KBM-7 (cell line): ENCODE measurements at regions not wholly inside any gene's neighbourhood (a gene's known extent, or its start where the extent isn't known, plus 50 kb on each side); places are given as distances from the start of the nearest gene placed in this dataset.

ENCODE experiments used
- DNase-seq: peaks from one replicate; pipeline ENCODE4 v3.0.0-alpha.2; 2015
- in situ Hi-C: fragments of 300-500 bp; cut with MboI; formaldehyde crosslinking; loops from 2 replicates; pipeline ENCODE4 v1.14.3; 2020; ENCODE audit warnings: low sequenced_read_pairs, low pct_unique_long_range_greater_than_20kb, mixed read lengths

- DNase-seq: no peak
- in situ Hi-C loops: no loop called here
Observed at GRCh38 chr4:82046796-82047195, 327.0 kb downstream of the HNRNPD start.

GRCh38 chr4:82045267-82045666 is 328.5 kb downstream of the HNRNPD start:
- in situ Hi-C loops: no loop called here
- DNase-seq: no peak

- DNase-seq: peak; percentile 18
- in situ Hi-C loops: no loop called here
Observed at GRCh38 chr4:82044141-82044993, 329.4 kb downstream of the HNRNPD start.

- in situ Hi-C loops: no loop called here
- DNase-seq: no peak
Observed at GRCh38 chr4:82043809-82044137, 330.0 kb downstream of the HNRNPD start.

GRCh38 chr4:82043081-82043808 is 330.5 kb downstream of the HNRNPD start:
- DNase-seq: no peak
- in situ Hi-C loops: no loop called here

- no peak for DNase-seq
- in situ Hi-C loops: no loop called here
Observed at GRCh38 chr4:82042042-82042441, 331.7 kb downstream of the HNRNPD start.

GRCh38 chr4:82038936-82039335 is 334.9 kb downstream of the HNRNPD start:
- in situ Hi-C loops: no loop called here
- DNase-seq: no peak

- in situ Hi-C loops: no loop called here
- DNase-seq: no peak
Observed at GRCh38 chr4:82036181-82036580, 337.6 kb downstream of the HNRNPD start.

- in situ Hi-C loops: no loop called here
- no peak for DNase-seq
Observed at GRCh38 chr4:82034878-82035277, 338.9 kb downstream of the HNRNPD start.

- in situ Hi-C loops: no loop called here
Observed at GRCh38 chr4:82033862-82034261, 339.9 kb downstream of the HNRNPD start.

GRCh38 chr4:82031376-82031927 is 342.3 kb downstream of the HNRNPD start:
- in situ Hi-C loops: no loop called here
- no peak for DNase-seq

More at GRCh38 chr4:82033862-82034261, 339.9 kb downstream of the HNRNPD start:
- no peak for DNase-seq

GRCh38 chr4:82017680-82018079 is 356.1 kb downstream of the HNRNPD start:
- peak; percentile 21 for DNase-seq
- in situ Hi-C loops: no loop called here

GRCh38 chr4:82005158-82005557 is 368.6 kb downstream of the HNRNPD start:
- in situ Hi-C loops: no loop called here
- DNase-seq: no peak

- in situ Hi-C loops: no loop called here
- no peak for DNase-seq
Observed at GRCh38 chr4:81997313-81997712, 376.5 kb downstream of the HNRNPD start.

- in situ Hi-C loops: no loop called here
- no peak for DNase-seq
Observed at GRCh38 chr4:81990898-81991297, 382.9 kb downstream of the HNRNPD start.

GRCh38 chr4:81990211-81990610 is 383.6 kb downstream of the HNRNPD start:
- in situ Hi-C loops: no loop called here
- no peak for DNase-seq

GRCh38 chr4:81989202-81989601 is 384.6 kb downstream of the HNRNPD start:
- in situ Hi-C loops: no loop called here

GRCh38 chr4:81988178-81988577 is 385.6 kb downstream of the HNRNPD start:
- DNase-seq: no peak
- in situ Hi-C loops: no loop called here

More at GRCh38 chr4:81989202-81989601, 384.6 kb downstream of the HNRNPD start:
- DNase-seq: no peak

GRCh38 chr4:81984746-81985145 is 389.0 kb downstream of the HNRNPD start:
- DNase-seq: no peak
- in situ Hi-C loops: no loop called here

- in situ Hi-C loops: no loop called here
Observed at GRCh38 chr4:81982846-81983540, 390.8 kb downstream of the HNRNPD start.

More at GRCh38 chr4:81982846-81983540, 390.8 kb downstream of the HNRNPD start:
- no peak for DNase-seq
